Occipital lobe (tissue), 1 donor: ENCODE measurements at regions not wholly inside any gene's neighbourhood (a gene's known extent, or its start where the extent isn't known, plus 50 kb on each side); places are given as distances from the start of the nearest gene placed in this dataset.
"Not testable (repeated sequence)": the region's sequence is repeated elsewhere in the genome, so short reads cannot be mapped to it uniquely, and the experiment has no call there.

ENCODE experiments used
- DNase-seq: peaks from one replicate; lab custom pipeline; 2025; lab: John Stamatoyannopoulos, UW

DNA sequence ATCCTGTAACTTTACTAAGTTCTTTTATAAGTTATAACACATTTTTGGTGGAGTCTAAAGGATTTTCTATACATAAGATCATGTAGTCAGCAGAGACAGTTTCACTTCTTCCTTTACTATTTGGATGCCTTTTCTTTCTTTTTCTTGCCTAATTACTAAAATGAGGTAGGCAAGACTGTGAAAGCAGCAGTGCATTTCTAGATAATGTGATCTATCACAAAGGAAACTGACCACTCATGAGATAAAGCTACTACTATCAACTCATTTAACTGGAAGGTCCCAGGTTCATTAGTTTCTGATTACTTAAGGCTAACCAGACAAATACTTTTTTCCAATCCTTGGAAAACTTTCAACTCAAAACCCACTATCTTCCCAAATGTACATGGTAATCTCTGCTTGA, 196.2 kb upstream of the E2F8 start:
- DNase-seq = no peak

- DNase-seq = no peak
Measured at GRCh38 chr11:19435306-19435989, 194.7 kb upstream of the E2F8 start.

DNA sequence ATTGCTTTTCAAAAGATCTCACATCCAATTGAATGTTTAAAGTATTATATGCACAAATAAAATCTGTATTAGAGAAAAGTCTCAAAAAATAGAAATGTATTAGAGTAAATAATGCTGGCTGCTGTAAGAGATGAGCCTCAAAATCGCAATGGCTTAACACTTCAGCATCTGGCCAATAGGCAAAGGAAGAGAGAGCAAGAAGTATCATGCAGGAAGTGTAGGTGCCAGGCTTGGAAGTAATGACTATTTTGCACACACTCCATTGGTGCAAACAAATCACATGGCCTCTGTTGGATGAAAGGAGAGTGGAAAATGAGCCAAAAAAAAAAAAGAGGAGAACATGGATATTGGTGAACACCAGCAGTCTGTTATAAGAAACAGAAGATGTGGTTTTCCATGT, 193.0 kb upstream of the E2F8 start:
- DNase-seq = no peak

DNA sequence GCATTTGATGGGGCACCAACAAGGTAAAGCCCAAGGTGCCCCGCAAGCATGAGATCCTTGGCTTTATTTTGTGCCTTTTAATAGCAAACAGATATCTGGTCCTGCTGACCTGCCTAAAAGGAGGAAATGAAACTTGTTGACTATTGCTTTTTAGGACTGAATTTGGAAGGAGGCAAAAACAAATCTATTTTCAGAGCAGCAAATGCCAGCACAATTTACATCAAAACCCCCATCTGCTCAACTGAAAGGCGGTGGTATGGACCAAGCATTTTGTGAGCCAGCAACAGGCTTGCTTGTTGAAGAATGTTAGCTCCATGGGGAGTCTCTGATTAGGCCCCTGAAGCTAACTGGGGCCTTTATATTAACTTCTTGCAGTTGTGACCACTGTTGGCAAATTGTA, 192.6 kb upstream of the E2F8 start:
- no peak for DNase-seq

GRCh38 chr11:19432370-19433061, 191.8 kb upstream of the E2F8 start:
- no peak for DNase-seq

- DNase-seq = no peak
Measured at GRCh38 chr11:19430754-19431398, 190.1 kb upstream of the E2F8 start.

DNA sequence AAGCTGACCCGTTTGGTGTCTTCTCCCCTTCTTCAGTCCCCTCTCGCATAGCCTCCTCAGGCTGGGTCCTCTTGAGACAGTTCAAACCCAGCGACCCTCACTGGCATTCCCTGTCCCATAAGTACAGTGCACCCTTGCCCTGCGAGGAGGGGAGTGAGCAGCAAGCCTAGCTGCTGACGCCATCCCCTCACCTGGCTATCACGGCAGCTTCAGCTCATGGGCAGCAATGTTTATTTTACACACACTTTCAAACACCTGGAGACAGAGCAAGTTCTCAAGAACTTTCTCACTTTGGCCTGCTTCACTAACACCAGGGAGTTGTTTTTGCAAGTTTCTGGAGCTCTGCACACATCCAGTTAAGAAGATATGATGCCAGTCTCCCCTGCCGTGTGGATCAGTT, 189.6 kb upstream of the E2F8 start:
- no peak for DNase-seq

DNA sequence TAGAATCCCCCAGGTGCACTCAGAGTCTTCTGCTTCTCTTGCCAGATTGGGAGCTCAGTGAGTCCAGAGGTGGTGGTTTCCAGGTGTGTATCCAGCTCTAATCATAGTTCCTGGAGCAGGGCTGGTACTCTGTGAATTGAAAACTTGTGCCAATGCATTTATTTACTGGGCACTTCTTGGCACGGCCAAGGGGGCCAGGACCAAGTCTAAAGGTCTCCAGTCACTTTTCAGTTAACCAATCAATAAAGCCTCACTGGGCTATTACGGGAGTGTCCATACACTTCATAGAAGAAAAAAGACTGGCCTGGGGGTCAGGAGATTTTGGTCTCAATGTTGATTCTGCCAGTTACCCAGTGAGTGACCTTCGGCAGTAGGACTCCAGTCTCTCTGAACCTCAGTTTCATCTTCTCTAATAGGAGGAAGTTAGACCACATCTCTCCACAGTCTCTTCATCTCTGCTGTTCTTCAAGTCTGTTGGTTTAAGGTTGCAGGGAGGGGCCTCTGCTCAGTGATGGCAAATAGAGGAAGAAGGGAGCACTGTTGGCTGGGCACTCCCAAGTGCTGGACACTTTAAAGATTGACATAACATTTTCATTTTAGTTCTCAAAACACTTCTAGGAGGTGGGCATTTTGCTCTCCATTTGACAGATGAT, 188.5 kb upstream of the E2F8 start:
- DNase-seq = no peak

GRCh38 chr11:19428206-19429002, 187.7 kb upstream of the E2F8 start:
- DNase-seq = no peak

- no peak for DNase-seq
Measured at GRCh38 chr11:19426756-19427403, 186.1 kb upstream of the E2F8 start.

- DNase-seq = no peak
Measured at GRCh38 chr11:19426011-19426755, 185.4 kb upstream of the E2F8 start.

DNA sequence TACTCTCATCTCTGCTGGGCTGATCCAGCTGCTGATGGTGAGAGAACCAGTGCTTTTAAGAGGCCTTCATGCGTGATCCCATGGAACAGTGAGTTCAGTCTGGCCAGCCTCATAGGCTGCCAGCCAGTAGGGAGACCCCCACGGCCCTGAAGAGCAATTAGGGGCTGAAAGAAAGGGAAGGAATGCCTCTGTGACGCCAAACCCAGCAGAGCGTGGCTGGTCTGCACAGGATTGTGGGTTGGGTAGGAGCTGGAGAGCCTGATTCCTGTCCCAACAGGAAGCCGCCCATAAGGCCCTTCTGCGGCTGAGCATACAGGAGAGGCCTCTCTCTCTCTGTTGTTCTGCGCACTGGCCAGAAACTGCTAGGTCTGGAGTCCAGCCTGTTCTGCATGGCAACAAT, 181.5 kb upstream of the E2F8 start:
- no peak for DNase-seq

DNA sequence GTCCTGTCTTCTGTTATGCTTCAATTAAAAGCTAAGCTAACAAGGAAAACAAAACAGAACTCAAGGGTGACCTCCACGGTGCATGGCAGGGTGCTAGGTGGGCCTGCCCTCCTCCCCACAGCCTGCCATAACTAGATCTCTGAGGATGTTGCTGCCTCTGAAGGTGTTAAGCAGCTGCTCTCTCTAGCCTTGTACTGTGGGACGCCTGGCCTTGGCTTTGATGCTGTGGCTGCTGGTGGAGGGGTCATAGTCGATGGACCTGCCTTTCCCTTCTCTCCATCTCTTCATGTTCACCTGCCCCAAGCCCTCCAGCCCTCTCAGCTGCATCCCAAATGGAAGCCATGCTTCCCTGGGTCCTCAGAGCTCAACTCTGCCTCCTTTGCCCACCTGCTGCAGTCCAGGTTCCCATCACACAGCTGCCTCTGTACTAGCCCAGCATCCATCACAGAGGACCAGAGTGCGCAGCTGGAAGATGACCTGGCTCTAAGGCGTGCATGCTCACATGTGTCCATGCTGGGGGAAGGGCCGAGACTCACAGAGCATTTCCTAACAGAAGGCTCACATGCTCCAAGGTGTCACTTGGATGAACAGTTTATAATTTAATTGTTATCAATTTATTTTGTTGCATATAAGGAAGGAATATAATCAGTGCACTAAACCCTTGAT, 180.3 kb upstream of the E2F8 start:
- no peak for DNase-seq

DNA sequence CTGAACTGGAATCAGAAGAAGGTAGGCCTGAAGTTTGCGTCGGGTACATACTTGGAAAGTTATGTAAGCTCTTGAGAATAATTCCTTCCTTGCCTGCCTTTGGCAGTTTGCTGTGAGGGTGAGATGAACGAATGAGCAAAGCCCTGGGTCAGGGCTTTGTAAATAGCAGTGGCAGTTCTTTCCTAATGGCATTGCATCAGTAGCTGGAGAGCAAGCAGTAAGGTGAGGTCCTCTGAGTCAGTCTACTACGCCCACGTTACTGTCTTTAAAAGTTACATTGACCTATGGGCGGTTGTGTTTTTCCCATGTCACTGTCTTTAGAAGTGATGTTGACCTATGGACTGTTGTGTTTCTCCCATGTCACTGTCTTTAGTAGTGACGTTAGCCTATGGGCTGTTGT, 179.1 kb upstream of the E2F8 start:
- DNase-seq = no peak

GRCh38 chr11:19419021-19419750, 178.4 kb upstream of the E2F8 start:
- no peak for DNase-seq

DNA sequence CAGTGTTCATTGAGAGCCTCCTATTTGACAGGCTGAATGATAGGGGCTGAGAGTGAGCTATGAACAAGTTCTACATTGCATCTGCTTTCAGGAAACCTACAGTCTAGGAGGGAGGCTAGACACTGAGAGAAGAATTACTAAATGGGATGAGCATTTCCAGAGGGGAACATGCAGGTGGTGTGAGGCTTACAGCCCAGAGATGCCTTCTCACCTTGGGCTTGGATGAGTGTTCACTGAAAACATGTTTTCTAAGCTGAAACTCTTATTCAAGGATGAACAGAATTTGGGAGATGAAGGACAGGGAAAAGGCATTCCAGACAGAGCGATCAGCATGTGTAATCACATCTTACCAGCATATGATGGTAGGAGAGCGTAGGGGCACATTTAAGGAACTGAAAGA, 177.5 kb upstream of the E2F8 start:
- no peak for DNase-seq

GRCh38 chr11:19412070-19412469, 171.3 kb upstream of the E2F8 start:
- not testable (repeated sequence) for DNase-seq

GRCh38 chr11:19410032-19410431, 169.3 kb upstream of the E2F8 start:
- DNase-seq = no peak

DNA sequence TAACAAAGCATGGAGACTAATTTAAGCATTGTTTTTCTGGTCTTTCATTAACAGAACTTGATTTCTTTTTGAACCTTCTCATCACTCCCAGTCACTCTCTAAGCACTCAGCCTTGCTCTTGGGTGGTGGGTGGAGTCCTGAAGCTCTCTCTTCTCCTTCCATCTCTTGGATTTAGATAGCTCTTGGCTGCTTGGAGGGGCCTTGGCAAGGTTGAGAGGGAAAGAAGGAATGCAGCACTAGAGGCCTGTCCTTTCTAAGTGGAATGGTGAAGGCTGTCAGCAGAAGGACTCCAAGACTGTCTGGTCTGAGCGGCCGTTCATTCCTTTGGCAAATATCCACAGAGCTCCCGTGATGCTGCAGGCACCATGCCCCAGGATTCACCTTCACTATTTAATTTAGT, 168.6 kb upstream of the E2F8 start:
- no peak for DNase-seq
